ENCODE measurements at regions not wholly inside any gene's neighbourhood (a gene's known extent, or its start where the extent isn't known, plus 50 kb on each side); places are given as distances from the start of the nearest gene placed in this dataset.

GRCh38 chr9:90256345-90256744 lies 386.3 kb downstream of the DIRAS2 start:
- no peaks in the 10 kb centered on the region for H3K36me3 ChIP-seq
- H3K4me1 ChIP-seq, result no peaks in the 10 kb centered on the region
- TF ChIP-seq EP300 (IDR thresholded peaks at IDR 0.05) (no peak), CTCF (IDR thresholded peaks at IDR 0.05) (no peak), POLR2AphosphoS5 (IDR thresholded peaks at IDR 0.05) (no peak), POLR2A (IDR thresholded peaks at IDR 0.05) (no peak)
- H3K4me3 ChIP-seq, result no peak overlapping the region
- H3K27ac ChIP-seq, result no peak overlapping the region
- H3K9me3 ChIP-seq, result peaks cover 0 to 22% (median 2%) of the 10 kb centered on the region in 3 donors
- H3K27me3 ChIP-seq, result no peaks in the 10 kb centered on the region
- ATAC-seq, result no peak
- 22 to 65% methylated on average over 2 of the region's 2 CpGs for WGBS, 2 donors (ENCODE audit: low coverage in 1 of 2)

GRCh38 chr9:90259311-90260246 lies 383.0 kb downstream of the DIRAS2 start:
- Histone ChIP-seq H3K4me1 (no peaks in the 10 kb centered on the region), H3K9me3 (peaks cover 0 to 24% (median 2%) of the 10 kb centered on the region in 3 donors), H3K4me3 (no peak overlapping the region), H3K27me3 (no peaks in the 10 kb centered on the region), H3K27ac (no peak overlapping the region), H3K36me3 (no peaks in the 10 kb centered on the region)
- TF ChIP-seq POLR2A (IDR thresholded peaks at IDR 0.05), result no peak
- no peak for TF ChIP-seq POLR2AphosphoS5 (IDR thresholded peaks at IDR 0.05)
- TF ChIP-seq EP300 (IDR thresholded peaks at IDR 0.05), result no peak
- no peak for TF ChIP-seq CTCF (IDR thresholded peaks at IDR 0.05)
- 43 to 65% methylated on average over 3 to 7 of the region's 7 CpGs for WGBS, 2 donors (ENCODE audit: low coverage in 1 of 2)
- ATAC-seq, result no peak

GRCh38 chr9:90261698-90262097 lies 380.9 kb downstream of the DIRAS2 start:
- no peak for TF ChIP-seq POLR2AphosphoS5 (IDR thresholded peaks at IDR 0.05)
- no peak for TF ChIP-seq POLR2A (IDR thresholded peaks at IDR 0.05)
- no peak for TF ChIP-seq CTCF (IDR thresholded peaks at IDR 0.05)
- no peak for TF ChIP-seq EP300 (IDR thresholded peaks at IDR 0.05)
- Histone ChIP-seq H3K27ac (no peak overlapping the region), H3K27me3 (no peaks in the 10 kb centered on the region), H3K9me3 (peaks cover 0 to 24% (median 2%) of the 10 kb centered on the region in 3 donors), H3K4me1 (no peaks in the 10 kb centered on the region), H3K36me3 (no peaks in the 10 kb centered on the region), H3K4me3 (no peak overlapping the region)
- ATAC-seq, result no peak
- 64 to 84% methylated on average over 2 of the region's 2 CpGs for WGBS, 2 donors (ENCODE audit: low coverage in 1 of 2)

GRCh38 chr9:90268613-90269012 lies 374.0 kb downstream of the DIRAS2 start:
- Histone ChIP-seq H3K4me3 (no peak overlapping the region), H3K27me3 (peaks cover 35% of the 10 kb centered on the region), H3K36me3 (no peaks in the 10 kb centered on the region), H3K27ac (no peak overlapping the region), H3K4me1 (no peaks in the 10 kb centered on the region), H3K9me3 (no peaks in the 10 kb centered on the region)
- WGBS, 2 donors (ENCODE audit: low coverage in 1 of 2), result 70% methylated on average over 3 of the region's 5 CpGs; no CpG with 5 or more reads in 1 of the 2 donors
- no peak for TF ChIP-seq POLR2A (IDR thresholded peaks at IDR 0.05)
- TF ChIP-seq CTCF (IDR thresholded peaks at IDR 0.05), result no peak
- TF ChIP-seq EP300 (IDR thresholded peaks at IDR 0.05), result no peak
- no peak for TF ChIP-seq POLR2AphosphoS5 (IDR thresholded peaks at IDR 0.05)
- ATAC-seq, result no peak

GRCh38 chr9:90271707-90272106 lies 370.9 kb downstream of the DIRAS2 start:
- 53 to 71% methylated on average over 5 of the region's 5 CpGs for WGBS, 2 donors (ENCODE audit: low coverage in 1 of 2)
- no peaks in the 10 kb centered on the region for H3K4me1 ChIP-seq
- TF ChIP-seq CTCF (IDR thresholded peaks at IDR 0.05) (no peak), EP300 (IDR thresholded peaks at IDR 0.05) (no peak), POLR2A (IDR thresholded peaks at IDR 0.05) (no peak), POLR2AphosphoS5 (IDR thresholded peaks at IDR 0.05) (no peak)

More at GRCh38 chr9:90271707-90272106, 370.9 kb downstream of the DIRAS2 start:
- ATAC-seq, result no peak
- Histone ChIP-seq H3K36me3 (no peaks in the 10 kb centered on the region), H3K27ac (no peak overlapping the region), H3K4me3 (no peak overlapping the region), H3K27me3 (peaks cover 48% of the 10 kb centered on the region), H3K9me3 (peaks cover 0 to 7% (median 0%) of the 10 kb centered on the region in 3 donors)

Data from gastroesophageal sphincter (tissue), 4 donors.